ENCODE measurements at regions not wholly inside any gene's neighbourhood (a gene's known extent, or its start where the extent isn't known, plus 50 kb on each side); places are given as distances from the start of the nearest gene placed in this dataset.

DNA sequence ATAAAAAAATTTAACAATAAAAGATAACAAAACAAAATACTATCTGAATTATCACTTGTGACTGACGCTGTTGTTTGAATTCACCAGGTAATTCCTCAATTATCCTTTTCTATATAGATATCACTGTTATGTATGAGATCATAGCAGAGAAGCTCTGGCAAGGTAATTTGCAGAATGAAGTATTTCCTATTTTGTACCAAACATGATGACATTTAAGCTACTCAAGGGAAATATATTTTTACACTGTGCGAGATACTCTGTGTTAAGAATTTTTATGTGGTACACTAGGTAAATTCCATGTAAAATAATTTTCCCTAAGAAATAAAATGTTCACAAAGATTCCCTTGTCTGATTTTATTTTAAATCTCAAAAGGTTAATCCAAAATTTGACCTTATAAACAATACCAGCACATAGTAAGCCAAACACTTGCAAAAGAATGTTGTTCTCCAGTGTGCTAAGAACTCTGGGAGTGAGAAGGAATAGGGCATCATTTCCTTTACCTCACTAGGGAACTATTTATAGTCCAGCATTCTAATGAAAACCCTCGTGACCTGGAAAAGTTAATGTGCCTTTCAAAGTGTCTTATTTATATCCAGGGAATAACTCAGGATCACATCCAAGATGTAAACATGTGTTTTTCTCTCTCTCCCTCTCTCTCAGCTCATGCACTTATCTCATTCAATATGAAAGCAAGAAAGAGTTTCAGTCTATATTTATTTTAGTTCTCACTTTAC is 115.2 kb upstream of the RAP1B start:
- no peak overlapping the region for H3K27ac Mint-ChIP-seq (ENCODE audit: unreplicated experiment)
- no peaks in the 10 kb centered on the region for H3K4me1 Mint-ChIP-seq (ENCODE audit: unreplicated experiment)
- H3K4me3 Mint-ChIP-seq (ENCODE audit: unreplicated experiment) = no peak overlapping the region
- H3K9me3 Mint-ChIP-seq (ENCODE audit: unreplicated experiment) = no peaks in the 10 kb centered on the region
- no peaks in the 10 kb centered on the region for H3K36me3 Mint-ChIP-seq (ENCODE audit: low read depth, unreplicated experiment)
- TF ChIP-seq, protein P1, sequence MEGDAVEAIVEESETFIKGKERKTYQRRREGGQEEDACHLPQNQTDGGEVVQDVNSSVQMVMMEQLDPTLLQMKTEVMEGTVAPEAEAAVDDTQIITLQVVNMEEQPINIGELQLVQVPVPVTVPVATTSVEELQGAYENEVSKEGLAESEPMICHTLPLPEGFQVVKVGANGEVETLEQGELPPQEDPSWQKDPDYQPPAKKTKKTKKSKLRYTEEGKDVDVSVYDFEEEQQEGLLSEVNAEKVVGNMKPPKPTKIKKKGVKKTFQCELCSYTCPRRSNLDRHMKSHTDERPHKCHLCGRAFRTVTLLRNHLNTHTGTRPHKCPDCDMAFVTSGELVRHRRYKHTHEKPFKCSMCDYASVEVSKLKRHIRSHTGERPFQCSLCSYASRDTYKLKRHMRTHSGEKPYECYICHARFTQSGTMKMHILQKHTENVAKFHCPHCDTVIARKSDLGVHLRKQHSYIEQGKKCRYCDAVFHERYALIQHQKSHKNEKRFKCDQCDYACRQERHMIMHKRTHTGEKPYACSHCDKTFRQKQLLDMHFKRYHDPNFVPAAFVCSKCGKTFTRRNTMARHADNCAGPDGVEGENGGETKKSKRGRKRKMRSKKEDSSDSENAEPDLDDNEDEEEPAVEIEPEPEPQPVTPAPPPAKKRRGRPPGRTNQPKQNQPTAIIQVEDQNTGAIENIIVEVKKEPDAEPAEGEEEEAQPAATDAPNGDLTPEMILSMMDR (IDR thresholded peaks at IDR 0.05; ENCODE audit: unreplicated experiment) = no peak
- DNase-seq (ENCODE audit: low spot score) = no peak
- no peaks in the 10 kb centered on the region for H3K27me3 Mint-ChIP-seq (ENCODE audit: unreplicated experiment)

DNA sequence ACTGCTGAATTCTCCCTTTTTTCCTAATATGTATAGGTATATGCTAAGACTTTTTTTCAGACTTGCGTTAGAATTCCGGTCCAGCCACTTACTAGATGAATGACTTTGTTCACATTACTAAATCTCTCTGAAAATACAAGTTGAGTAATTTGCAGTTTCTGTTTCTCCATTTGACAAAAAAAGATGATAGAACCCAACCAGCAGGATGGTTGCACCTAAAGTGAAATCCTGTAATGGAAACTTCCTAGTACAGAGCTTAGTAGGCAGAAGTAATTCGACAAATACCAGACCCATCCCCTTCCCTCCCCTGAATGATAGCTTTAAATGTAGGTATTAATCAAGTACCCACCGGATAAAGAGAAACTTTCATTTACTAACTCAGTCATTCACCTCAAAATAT is 113.6 kb upstream of the RAP1B start:
- no peaks in the 10 kb centered on the region for H3K27me3 Mint-ChIP-seq (ENCODE audit: unreplicated experiment)
- H3K4me1 Mint-ChIP-seq (ENCODE audit: unreplicated experiment) = no peaks in the 10 kb centered on the region
- TF ChIP-seq, protein P1 (IDR thresholded peaks at IDR 0.05; ENCODE audit: unreplicated experiment) = no peak
- H3K4me3 Mint-ChIP-seq (ENCODE audit: unreplicated experiment) = no peak overlapping the region
- DNase-seq (ENCODE audit: low spot score) = no peak
- no peaks in the 10 kb centered on the region for H3K9me3 Mint-ChIP-seq (ENCODE audit: unreplicated experiment)
- no peak overlapping the region for H3K27ac Mint-ChIP-seq (ENCODE audit: unreplicated experiment)
- H3K36me3 Mint-ChIP-seq (ENCODE audit: low read depth, unreplicated experiment) = no peaks in the 10 kb centered on the region

DNA sequence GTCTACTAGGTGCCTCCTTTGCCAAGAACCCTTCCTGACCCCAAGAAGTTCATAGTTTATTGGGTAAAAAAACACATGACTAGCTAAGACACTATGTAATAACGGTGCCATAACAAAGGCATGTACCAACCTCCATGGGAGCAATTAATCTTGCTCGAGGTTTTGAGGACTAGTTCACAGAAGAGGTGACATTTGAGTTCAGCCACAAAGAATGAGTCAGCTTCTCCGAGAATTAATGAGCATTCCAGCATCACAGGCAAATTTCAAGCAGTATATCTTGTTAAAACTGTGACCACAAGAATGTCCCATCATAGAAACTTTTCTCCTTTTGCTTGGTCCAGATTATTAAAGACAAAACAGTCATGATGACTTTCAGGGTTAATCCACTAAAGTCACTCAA is 113.0 kb upstream of the RAP1B start:
- Mint-ChIP-seq H3K9me3 (ENCODE audit: unreplicated experiment) (no peaks in the 10 kb centered on the region), H3K27me3 (ENCODE audit: unreplicated experiment) (no peaks in the 10 kb centered on the region), H3K27ac (ENCODE audit: unreplicated experiment) (no peak overlapping the region), H3K36me3 (ENCODE audit: low read depth, unreplicated experiment) (no peaks in the 10 kb centered on the region), H3K4me1 (ENCODE audit: unreplicated experiment) (no peaks in the 10 kb centered on the region), H3K4me3 (ENCODE audit: unreplicated experiment) (no peak overlapping the region)
- TF ChIP-seq, protein P1 (IDR thresholded peaks at IDR 0.05; ENCODE audit: unreplicated experiment) = no peak
- DNase-seq (ENCODE audit: low spot score) = no peak

DNA sequence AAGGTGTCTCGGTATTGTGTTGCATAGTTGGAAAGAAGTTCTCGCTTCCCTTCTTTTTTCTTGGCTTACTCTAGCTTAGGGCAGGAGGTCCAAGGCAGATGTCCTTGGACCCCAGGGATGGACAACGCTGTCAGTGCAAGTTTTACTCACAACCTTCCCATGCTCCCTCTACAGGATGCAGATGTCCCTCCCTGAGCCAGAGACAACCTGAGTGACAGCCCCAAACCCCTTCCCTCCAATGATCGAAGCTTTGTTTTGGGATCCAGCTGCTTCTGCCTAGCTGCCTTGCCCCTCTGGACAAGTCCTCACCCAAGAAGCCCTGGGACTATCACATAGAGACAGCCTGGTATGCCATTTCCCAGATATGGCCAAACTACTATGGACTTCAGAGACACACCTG is 112.0 kb upstream of the RAP1B start:
- Mint-ChIP-seq H3K36me3 (ENCODE audit: low read depth, unreplicated experiment) (no peaks in the 10 kb centered on the region), H3K4me1 (ENCODE audit: unreplicated experiment) (no peaks in the 10 kb centered on the region), H3K27ac (ENCODE audit: unreplicated experiment) (no peak overlapping the region), H3K4me3 (ENCODE audit: unreplicated experiment) (no peak overlapping the region), H3K9me3 (ENCODE audit: unreplicated experiment) (no peaks in the 10 kb centered on the region), H3K27me3 (ENCODE audit: unreplicated experiment) (no peaks in the 10 kb centered on the region)
- DNase-seq (ENCODE audit: low spot score) = no peak
- TF ChIP-seq, protein P1 (IDR thresholded peaks at IDR 0.05; ENCODE audit: unreplicated experiment) = no peak

DNA sequence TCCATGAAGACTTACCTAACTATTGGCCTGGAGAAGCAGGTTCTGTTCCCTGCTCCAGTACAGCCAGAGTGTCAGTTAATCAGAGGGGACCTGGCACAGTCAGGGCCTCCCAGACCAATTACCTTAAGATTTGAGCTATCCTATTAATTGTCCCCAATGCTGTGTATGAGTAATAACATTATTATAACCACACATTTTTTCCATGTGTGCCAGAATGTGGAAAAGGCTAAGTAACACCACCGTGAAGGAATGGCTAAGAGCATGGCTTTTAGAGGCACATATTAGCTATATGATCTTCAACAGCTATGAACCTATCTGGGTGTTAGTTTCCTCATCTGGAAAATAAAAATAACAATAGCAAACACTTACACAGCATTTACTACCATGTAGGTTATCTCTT is 111.1 kb upstream of the RAP1B start:
- H3K4me1 Mint-ChIP-seq (ENCODE audit: unreplicated experiment) = no peaks in the 10 kb centered on the region
- no peaks in the 10 kb centered on the region for H3K36me3 Mint-ChIP-seq (ENCODE audit: low read depth, unreplicated experiment)
- TF ChIP-seq, protein P1 (IDR thresholded peaks at IDR 0.05; ENCODE audit: unreplicated experiment) = no peak
- H3K27ac Mint-ChIP-seq (ENCODE audit: unreplicated experiment) = no peak overlapping the region
- no peaks in the 10 kb centered on the region for H3K27me3 Mint-ChIP-seq (ENCODE audit: unreplicated experiment)
- H3K4me3 Mint-ChIP-seq (ENCODE audit: unreplicated experiment) = no peak overlapping the region
- DNase-seq (ENCODE audit: low spot score) = no peak
- no peaks in the 10 kb centered on the region for H3K9me3 Mint-ChIP-seq (ENCODE audit: unreplicated experiment)

Data from endothelial cell (in vitro differentiated cells).